ENCODE measurements at regions not wholly inside any gene's neighbourhood (a gene's known extent, or its start where the extent isn't known, plus 50 kb on each side); places are given as distances from the start of the nearest gene placed in this dataset.

- no peak for TF ChIP-seq CTCF (conservative IDR thresholded peaks at IDR 0.05; ENCODE audit: low read depth in 2 of 2)
- TF ChIP-seq POLR2AphosphoS5 (IDR thresholded peaks at IDR 0.05; ENCODE audit: low read depth), result no peak
- no peak for TF ChIP-seq STAT1 (IDR thresholded peaks at IDR 0.05; ENCODE audit: unreplicated experiment)
- TF ChIP-seq CREB1 (CRISPR knock-in tag; IDR thresholded peaks at IDR 0.05; ENCODE audit: low read depth), result no peak
- TF ChIP-seq EZH2phosphoT487 (IDR thresholded peaks at IDR 0.05; ENCODE audit: unreplicated experiment), result no peak
- no peak for TF ChIP-seq REST (IDR thresholded peaks at IDR 0.05; ENCODE audit: unreplicated experiment)
- TF ChIP-seq EZH2 (IDR thresholded peaks at IDR 0.05; ENCODE audit: low read depth, unreplicated experiment), result no peak
- no peak for TF ChIP-seq JUNB (IDR thresholded peaks at IDR 0.05; ENCODE audit: unreplicated experiment)
Observed at GRCh38 chr12:33653362-33653761, 213.7 kb upstream of the SYT10 start.
